ENCODE measurements at regions not wholly inside any gene's neighbourhood (a gene's known extent, or its start where the extent isn't known, plus 50 kb on each side); places are given as distances from the start of the nearest gene placed in this dataset.

DNA sequence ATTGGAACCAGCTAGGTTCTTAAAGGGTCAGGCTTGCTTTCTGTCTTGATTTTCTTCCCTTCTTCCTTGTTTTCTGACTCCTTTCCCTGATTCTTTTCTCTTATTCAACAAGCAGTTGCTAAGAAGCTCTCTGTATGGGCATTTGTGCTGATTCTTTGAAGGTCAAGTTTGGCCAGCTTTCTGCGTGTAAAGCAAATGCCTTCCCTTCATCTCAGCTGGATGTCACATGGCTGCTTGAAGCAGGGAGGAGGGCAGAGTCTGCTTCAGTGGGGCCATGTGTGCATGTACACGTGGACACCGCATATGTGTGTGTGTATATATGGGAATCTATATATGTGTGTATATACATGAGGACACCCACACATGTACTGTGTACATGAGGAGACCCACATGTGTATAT is 139.9 kb upstream of the ATP6AP2 start:
- TF ChIP-seq POLR2AphosphoS5 (IDR thresholded peaks at IDR 0.05), result no peak
- TF ChIP-seq, protein P1, sequence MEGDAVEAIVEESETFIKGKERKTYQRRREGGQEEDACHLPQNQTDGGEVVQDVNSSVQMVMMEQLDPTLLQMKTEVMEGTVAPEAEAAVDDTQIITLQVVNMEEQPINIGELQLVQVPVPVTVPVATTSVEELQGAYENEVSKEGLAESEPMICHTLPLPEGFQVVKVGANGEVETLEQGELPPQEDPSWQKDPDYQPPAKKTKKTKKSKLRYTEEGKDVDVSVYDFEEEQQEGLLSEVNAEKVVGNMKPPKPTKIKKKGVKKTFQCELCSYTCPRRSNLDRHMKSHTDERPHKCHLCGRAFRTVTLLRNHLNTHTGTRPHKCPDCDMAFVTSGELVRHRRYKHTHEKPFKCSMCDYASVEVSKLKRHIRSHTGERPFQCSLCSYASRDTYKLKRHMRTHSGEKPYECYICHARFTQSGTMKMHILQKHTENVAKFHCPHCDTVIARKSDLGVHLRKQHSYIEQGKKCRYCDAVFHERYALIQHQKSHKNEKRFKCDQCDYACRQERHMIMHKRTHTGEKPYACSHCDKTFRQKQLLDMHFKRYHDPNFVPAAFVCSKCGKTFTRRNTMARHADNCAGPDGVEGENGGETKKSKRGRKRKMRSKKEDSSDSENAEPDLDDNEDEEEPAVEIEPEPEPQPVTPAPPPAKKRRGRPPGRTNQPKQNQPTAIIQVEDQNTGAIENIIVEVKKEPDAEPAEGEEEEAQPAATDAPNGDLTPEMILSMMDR (IDR thresholded peaks at IDR 0.05), result no peak
- TF ChIP-seq POLR2A (IDR thresholded peaks at IDR 0.05), result no peak
